H1 (cell line): ENCODE measurements at regions not wholly inside any gene's neighbourhood (a gene's known extent, or its start where the extent isn't known, plus 50 kb on each side); places are given as distances from the start of the nearest gene placed in this dataset.

ENCODE experiments used
- CTCF ChIA-PET: fragments of 300-600 bp; sonication (Branson Sonifier 250); formaldehyde crosslinking; loops from one replicate; lab custom pipeline; 2021; ENCODE audit not compliant: partially characterized antibody; lab: Charles Lee
- POLR2A ChIA-PET: fragments of 300-600 bp; sonication (Branson Sonifier 250); formaldehyde crosslinking; loops from one replicate; lab custom pipeline; 2021; ENCODE audit warnings: inconsistent platforms; ENCODE audit not compliant: partially characterized antibody; lab: Charles Lee
- DNase-seq, 2 experiments: peaks; one replicate each; pipeline versions ENCODE4 v3.0.0 to v3.0.0-alpha.2; 2010 to 2022; ENCODE audit warnings: low spot score in 2 of 2, low read depth in 1 of 2, mixed read lengths in 1 of 2
- FAIRE-seq: peaks from 2 replicates; lab custom pipeline; 2011; peaks lifted over from hg19 to GRCh38; lab: Jason Lieb, UNC
- H2AFZ ChIP-seq: 2 replicates; pipeline ENCODE4 v1.8.1; 2012; ENCODE audit warnings: low read length, inconsistent platforms
- H2AK5ac ChIP-seq: 2 replicates; pipeline ENCODE4 v1.6.1; 2013; ENCODE audit warnings: low read depth, low read length
- H2BK120ac ChIP-seq: replicated peaks from 2 replicates; pipeline ENCODE3; 2013; ENCODE audit warnings: low read depth, low read length, inconsistent platforms
- H2BK12ac ChIP-seq: 2 replicates; pipeline ENCODE4 v1.6.1; 2013; ENCODE audit warnings: low read depth, low read length
- H2BK15ac ChIP-seq: 2 replicates; pipeline ENCODE4 v1.6.1; 2013; ENCODE audit warnings: low read length
- H2BK20ac ChIP-seq: 2 replicates; pipeline ENCODE4 v1.6.1; 2013; ENCODE audit warnings: low read length
- H2BK5ac ChIP-seq: 2 replicates; pipeline ENCODE4 v1.6.1; 2013; ENCODE audit warnings: low read depth, low read length
- H3K14ac ChIP-seq: 2 replicates; pipeline ENCODE4 v1.6.1; 2013; ENCODE audit warnings: inconsistent platforms; ENCODE audit not compliant: insufficient read length
- H3K18ac ChIP-seq: 2 replicates; pipeline ENCODE4 v1.6.1; 2013; ENCODE audit warnings: low read length; ENCODE audit errors: extremely low read depth
- H3K23ac ChIP-seq: 2 replicates; pipeline ENCODE4 v1.6.1; 2013; ENCODE audit warnings: inconsistent platforms; ENCODE audit not compliant: insufficient read length
- H3K23me2 ChIP-seq: 2 replicates; pipeline ENCODE4 v1.6.1; 2013; ENCODE audit warnings: low read depth, low read length
- H3K27ac ChIP-seq: 2 replicates; pipeline ENCODE4 v1.6.1; 2011; ENCODE audit warnings: low read depth, low read length, inconsistent platforms
- H3K27me3 ChIP-seq, 4 experiments: replicated peaks in 1 of 4; 1 replicate in 1 of 4; 2 replicates in 3 of 4; pipeline versions ENCODE4 v1.6.1 to v1.8.1; 2011 to 2013; ENCODE audit warnings: low read length in 3 of 4, mild to moderate bottlenecking in 3 of 4, inconsistent platforms in 2 of 4, mixed read lengths in 2 of 4, moderate library complexity in 1 of 4; ENCODE audit not compliant: control insufficient read depth in 3 of 4, insufficient read depth in 3 of 4; ENCODE audit errors: extremely low read depth in 1 of 4
- H3K36me3 ChIP-seq, 4 experiments: 2 replicates each; pipeline versions ENCODE4 v1.6.1 to v1.8.1; 2011 to 2013; ENCODE audit warnings: mild to moderate bottlenecking in 4 of 4, low read length in 3 of 4, moderate library complexity in 2 of 4, control low read depth in 1 of 4, inconsistent platforms in 1 of 4; ENCODE audit not compliant: insufficient read depth in 4 of 4, control insufficient read depth in 2 of 4
- H3K4ac ChIP-seq: replicated peaks from 2 replicates; pipeline ENCODE3; 2013; ENCODE audit warnings: low read length, low read depth, mixed read lengths, inconsistent platforms; ENCODE audit not compliant: insufficient read length
- H3K4me1 ChIP-seq, 4 experiments: replicated peaks in 1 of 4; 1 replicate in 1 of 4; 2 replicates in 3 of 4; pipeline versions ENCODE4 v1.6.1 to v1.8.1; 2011 to 2013; ENCODE audit warnings: low read length in 3 of 4, inconsistent platforms in 2 of 4, mixed read lengths in 1 of 4; ENCODE audit not compliant: insufficient read depth in 4 of 4, control insufficient read depth in 3 of 4
- H3K4me2 ChIP-seq, 2 experiments: 2 replicates each; pipeline versions ENCODE4 v1.6.1 to v1.8.1; 2011 to 2013; ENCODE audit warnings: low read depth in 2 of 2, low read length in 2 of 2, control low read depth in 1 of 2, inconsistent platforms in 1 of 2, mild to moderate bottlenecking in 1 of 2; ENCODE audit not compliant: insufficient read depth in 1 of 2
- H3K4me3 ChIP-seq, 4 experiments: fragments of 200-600, 300-600 bp in 1 of 4; sonication (generic), shearing (Covaris generic), sonication (Bioruptor Twin) in 1 of 4; 2 replicates each; pipeline versions ENCODE4 v1.5.1 to v1.8.1; 2011 to 2016; ENCODE audit warnings: low read length in 4 of 4, low read depth in 3 of 4, control low read depth in 2 of 4, inconsistent platforms in 2 of 4, mild to moderate bottlenecking in 2 of 4, mixed read lengths in 1 of 4, moderate library complexity in 1 of 4; ENCODE audit not compliant: insufficient read depth in 2 of 4; ENCODE audit errors: extremely low read depth in 1 of 4
- H3K56ac ChIP-seq: replicated peaks from 2 replicates; pipeline ENCODE3; 2013; ENCODE audit warnings: low read depth, mild to moderate bottlenecking, mixed read lengths, low read length, inconsistent platforms; ENCODE audit not compliant: insufficient read length
- H3K79me1 ChIP-seq: 2 replicates; pipeline ENCODE4 v1.6.1; 2013; ENCODE audit warnings: low read depth, low read length, control low read depth
- H3K79me2 ChIP-seq, 2 experiments: 2 replicates each; pipeline versions ENCODE4 v1.6.1 to v1.8.1; 2012 to 2013; ENCODE audit warnings: low read length in 2 of 2, mild to moderate bottlenecking in 2 of 2, inconsistent platforms in 1 of 2; ENCODE audit not compliant: insufficient read depth in 2 of 2, control insufficient read depth in 1 of 2
- H3K9ac ChIP-seq, 4 experiments: replicated peaks in 1 of 4; 1 replicate in 1 of 4; 2 replicates in 3 of 4; pipeline versions ENCODE4 v1.6.1 to v1.8.1; 2011 to 2013; ENCODE audit warnings: low read depth in 3 of 4, low read length in 3 of 4, control low read depth in 2 of 4, mild to moderate bottlenecking in 2 of 4, moderate library complexity in 2 of 4, inconsistent platforms in 1 of 4; ENCODE audit errors: extremely low read depth in 1 of 4
- H3K9me3 ChIP-seq, 2 experiments: 2 replicates each; pipeline versions ENCODE4 v1.6.1 to v1.8.1; 2012 to 2013; ENCODE audit warnings: mild to moderate bottlenecking in 2 of 2, moderate library complexity in 2 of 2, control low read depth in 1 of 2, inconsistent platforms in 1 of 2, low read depth in 1 of 2, low read length in 1 of 2, mixed read lengths in 1 of 2; ENCODE audit not compliant: insufficient read depth in 2 of 2
- H4K20me1 ChIP-seq, 2 experiments: replicated peaks in 1 of 2; 2 replicates each; pipeline versions ENCODE3 to v1.8.1; 2011 to 2013; ENCODE audit warnings: inconsistent platforms in 2 of 2, low read length in 2 of 2, mild to moderate bottlenecking in 1 of 2; ENCODE audit not compliant: insufficient read depth in 2 of 2, control insufficient read depth in 1 of 2
- H4K5ac ChIP-seq: 2 replicates; pipeline ENCODE4 v1.6.1; 2013; ENCODE audit warnings: low read length, low read depth, mixed read lengths, inconsistent platforms; ENCODE audit not compliant: insufficient read length
- H4K8ac ChIP-seq: 2 replicates; pipeline ENCODE4 v1.8.0; 2013; ENCODE audit warnings: mild to moderate bottlenecking, moderate library complexity, low read length, inconsistent platforms; ENCODE audit not compliant: insufficient read depth; ENCODE audit errors: extremely low read depth
- H4K91ac ChIP-seq: replicated peaks from 2 replicates; pipeline ENCODE3; 2013; ENCODE audit warnings: low read length, mixed read lengths, inconsistent platforms; ENCODE audit not compliant: insufficient read length
- SIN3A ChIP-seq, 2 experiments: IDR thresholded peaks in 1 of 2; conservative IDR thresholded peaks in 1 of 2; 2 replicates each; pipeline ENCODE4 v1.6.1; 2011 to 2012; ENCODE audit warnings: low read length in 2 of 2, improper control_type of control experiment in 1 of 2, low read depth in 1 of 2, mild to moderate bottlenecking in 1 of 2

- H3K9me3 ChIP-seq = no peaks in the 10 kb centered on the region
- H3K79me2 ChIP-seq = no peaks in the 10 kb centered on the region
- H3K4me1 ChIP-seq = no peaks in the 10 kb centered on the region
- no peaks in the 10 kb centered on the region for H3K36me3 ChIP-seq
- H3K27me3 ChIP-seq = no peaks in the 10 kb centered on the region
- no peak overlapping the region for H2BK15ac ChIP-seq
- no peak overlapping the region for H3K4me3 ChIP-seq
- H2BK12ac ChIP-seq = no peak overlapping the region
- H3K27ac ChIP-seq = no peak overlapping the region
- no peak overlapping the region for H3K56ac ChIP-seq
- H3K4me2 ChIP-seq = no peak overlapping the region
- no peak overlapping the region for H3K9ac ChIP-seq
- H3K79me1 ChIP-seq = no peaks in the 10 kb centered on the region
- no peak overlapping the region for H2BK120ac ChIP-seq
- no peak overlapping the region for H4K8ac ChIP-seq
- no peak overlapping the region for H2AFZ ChIP-seq
- DNase-seq = no peak
- no peaks in the 10 kb centered on the region for H4K20me1 ChIP-seq
- FAIRE-seq = no peak
- H2AK5ac ChIP-seq = no peak overlapping the region
- no peaks in the 10 kb centered on the region for H3K23me2 ChIP-seq
- H4K5ac ChIP-seq = no peak overlapping the region
- no peak overlapping the region for H3K14ac ChIP-seq
- H4K91ac ChIP-seq = no peak overlapping the region
- H3K23ac ChIP-seq = no peak overlapping the region
- CTCF ChIA-PET = interaction anchor here (0.7 to 2.0 kb wide), 5 partner anchors 15 to 271 kb away, joined by 3 to 9 read pairs (median 4); no protein-coding TSS in a partner anchor
- H3K18ac ChIP-seq = no peak overlapping the region
- H2BK20ac ChIP-seq = no peak overlapping the region
- no peak overlapping the region for H3K4ac ChIP-seq
- no peak overlapping the region for H2BK5ac ChIP-seq
- POLR2A ChIA-PET = interaction anchor here (0.7 kb wide), 2 partner anchors 15 to 46 kb away, joined by 3 to 6 read pairs; no protein-coding TSS in a partner anchor
- TF ChIP-seq SIN3A (conservative IDR thresholded peaks at IDR 0.05 in 1 of 2, IDR thresholded peaks at IDR 0.05 in 1 of 2; ENCODE audit: low read depth in 1 of 2, low read length in 2 of 2) = no peak
Measured at GRCh38 chr12:67370979-67371378, 101.8 kb downstream of the CAND1 start.
